Transverse colon (tissue), 4 donors: ENCODE measurements at regions not wholly inside any gene's neighbourhood (a gene's known extent, or its start where the extent isn't known, plus 50 kb on each side); places are given as distances from the start of the nearest gene placed in this dataset.

ENCODE experiments used
- DNase-seq: peaks from one replicate; pipeline ENCODE4 v3.0.0-alpha.2; 2019
- H3K27ac ChIP-seq, 4 donors: fragments of 200-600 bp; sonication (generic); 2 replicates each; pipeline ENCODE4 v1.5.1; 2016 to 2018; ENCODE audit warnings: inconsistent platforms in 4 of 4
- H3K27me3 ChIP-seq: fragments of 200-600 bp; sonication (generic); 2 replicates; pipeline ENCODE4 v1.5.1; 2017; ENCODE audit warnings: inconsistent platforms
- H3K36me3 ChIP-seq, 4 donors: fragments of 200-600 bp; sonication (generic); 2 replicates each; pipeline ENCODE4 v1.5.1; 2017 to 2019; ENCODE audit warnings: inconsistent platforms in 4 of 4
- H3K4me1 ChIP-seq, 4 donors: fragments of 200-600 bp; sonication (generic); 2 replicates each; pipeline ENCODE4 v1.5.1; 2017 to 2020; ENCODE audit warnings: inconsistent platforms in 4 of 4
- H3K4me3 ChIP-seq, 4 donors: fragments of 200-600 bp; sonication (generic); 1 replicate in 1 of 4; 2 replicates in 3 of 4; pipeline versions ENCODE4 v1.5.1 to v1.6.1; 2017 to 2019; ENCODE audit warnings: inconsistent platforms in 4 of 4
- H3K9me3 ChIP-seq, 2 donors: fragments of 200-600 bp; sonication (generic); 2 replicates each; pipeline ENCODE4 v1.5.1; 2017 to 2019; ENCODE audit warnings: inconsistent platforms in 2 of 2
- CTCF ChIP-seq, 5 experiments: fragments of 200-600 bp in 3 of 5; fragments of 450-650 bp in 2 of 5; sonication (generic) in 3 of 5; IDR thresholded peaks; 1 replicate in 2 of 5; 2 replicates in 3 of 5; pipeline ENCODE4 v1.5.1; 2016 to 2017; ENCODE audit warnings: antibody characterized with exemption in 5 of 5, inconsistent platforms in 3 of 5, mild to moderate bottlenecking in 2 of 5, moderate library complexity in 1 of 5
- EP300 ChIP-seq: sonication (generic); formaldehyde crosslinking; IDR thresholded peaks from one replicate; pipeline ENCODE4 v1.6.1; 2017; ENCODE audit warnings: antibody characterized with exemption, low read depth
- POLR2A ChIP-seq: fragments of 450-650 bp; IDR thresholded peaks from one replicate; pipeline ENCODE4 v1.6.1; 2016; ENCODE audit warnings: antibody characterized with exemption, mild to moderate bottlenecking, moderate library complexity
- POLR2AphosphoS5 ChIP-seq, 3 donors: sonication (generic); formaldehyde crosslinking; IDR thresholded peaks; one replicate each; pipeline ENCODE4 v1.6.1; 2016; ENCODE audit warnings: antibody characterized with exemption in 3 of 3
- WGBS, 2 donors: methylation state at CpG; one replicate each; pipeline ENCODE4 v1.1.5; 2018; ENCODE audit warnings: low coverage in 1 of 2; 5-methylcytosine and 5-hydroxymethylcytosine counted together
- in situ Hi-C, 4 donors: fragments of 200-750 bp; cut with MboI; loops; one replicate each; pipeline versions ENCODE4 v1.15.0 to v1.15.1; 2017; ENCODE audit warnings: low sequenced_read_pairs in 3 of 4, low pct_ligation_motif_present in 1 of 4, low pct_unique_long_range_greater_than_20kb in 1 of 4
- intact Hi-C: fragments of 100-400 bp; cut with DNase I; formaldehyde crosslinking; loops from one replicate; pipeline ENCODE4 v1.15.1; 2023; ENCODE audit warnings: low total_unique reads
- small RNA-seq, 4 donors: library from RNA; depleted of rRNA; stranded (forward); fragments of <200 nt; gene quantifications; one replicate each; pipeline ENCODE3, GENCODE V24; 2016

- Histone ChIP-seq H3K36me3 (no peaks in the 10 kb centered on the region), H3K9me3 (no peaks in the 10 kb centered on the region), H3K4me1 (no peaks in the 10 kb centered on the region), H3K4me3 (no peak overlapping the region), H3K27me3 (no peaks in the 10 kb centered on the region), H3K27ac (no peak overlapping the region)
- intact Hi-C loops (no loop called here), in situ Hi-C loops (no loop called here)
- DNase-seq, result no peak
- TF ChIP-seq POLR2AphosphoS5 (IDR thresholded peaks at IDR 0.05), result no peak
- TF ChIP-seq POLR2A, result no peak
- TF ChIP-seq EP300, result no peak
- TF ChIP-seq CTCF (IDR thresholded peaks at IDR 0.05), result no peak
- 61 to 65% methylated on average over 9 of the region's 9 CpGs for WGBS, 2 donors
Measured at GRCh38 chr15:36527235-36528162, 51.9 kb upstream of the CDIN1 start.

GRCh38 chr15:36529296-36530011 lies 50.0 kb upstream of the CDIN1 start:
- DNase-seq, result no peak
- Histone ChIP-seq H3K4me1 (no peaks in the 10 kb centered on the region), H3K27me3 (no peaks in the 10 kb centered on the region), H3K36me3 (no peaks in the 10 kb centered on the region), H3K9me3 (no peaks in the 10 kb centered on the region), H3K27ac (no peak overlapping the region), H3K4me3 (no peak overlapping the region)
- intact Hi-C loops, result no loop called here
- WGBS, 2 donors, result 50 to 72% methylated on average over 7 of the region's 7 CpGs
- in situ Hi-C loops, result no loop called here
- TF ChIP-seq EP300 (no peak), POLR2AphosphoS5 (IDR thresholded peaks at IDR 0.05) (no peak), CTCF (IDR thresholded peaks at IDR 0.05) (no peak), POLR2A (no peak)

Small RNA genes lying in the stretch of these regions (small RNA-seq; reads per million reads assigned to genes)
- gene AC068867.1, result 0 reads per million in 4 donors
- gene MIR4510, result 0 reads per million in 4 donors
